ENCODE measurements at regions not wholly inside any gene's neighbourhood (a gene's known extent, or its start where the extent isn't known, plus 50 kb on each side); places are given as distances from the start of the nearest gene placed in this dataset.

DNA sequence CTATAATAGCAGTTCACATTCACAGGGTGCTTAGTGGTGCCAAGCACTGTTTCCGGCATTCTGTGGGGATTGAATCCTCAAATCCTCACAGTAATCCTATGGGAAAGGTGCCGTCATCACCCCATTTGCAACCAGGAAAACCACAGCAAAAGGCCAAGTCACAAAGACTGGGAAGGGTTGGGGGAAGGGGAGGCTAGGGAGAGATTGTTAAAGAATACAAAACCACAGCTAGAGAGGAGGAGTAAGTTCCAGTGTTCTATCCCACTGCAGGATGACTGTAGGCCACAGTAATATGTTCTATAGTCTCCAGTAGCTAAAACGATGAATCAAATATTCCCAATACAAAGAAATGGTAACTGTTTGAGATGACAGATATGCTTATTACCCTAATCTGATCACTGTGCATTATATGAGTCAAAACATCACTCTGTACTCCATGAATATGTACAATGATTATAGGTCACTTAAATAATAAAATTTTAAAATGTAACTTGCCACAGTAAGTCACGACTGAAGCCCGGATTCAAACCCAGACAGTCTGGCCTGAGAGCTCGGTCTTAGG lies 256.8 kb downstream of the TOMM20 start:
- TF ChIP-seq YY1 (IDR thresholded peaks at IDR 0.05; ENCODE audit: low read depth) (no peak), EGR1 (IDR thresholded peaks at IDR 0.05) (no peak)

DNA sequence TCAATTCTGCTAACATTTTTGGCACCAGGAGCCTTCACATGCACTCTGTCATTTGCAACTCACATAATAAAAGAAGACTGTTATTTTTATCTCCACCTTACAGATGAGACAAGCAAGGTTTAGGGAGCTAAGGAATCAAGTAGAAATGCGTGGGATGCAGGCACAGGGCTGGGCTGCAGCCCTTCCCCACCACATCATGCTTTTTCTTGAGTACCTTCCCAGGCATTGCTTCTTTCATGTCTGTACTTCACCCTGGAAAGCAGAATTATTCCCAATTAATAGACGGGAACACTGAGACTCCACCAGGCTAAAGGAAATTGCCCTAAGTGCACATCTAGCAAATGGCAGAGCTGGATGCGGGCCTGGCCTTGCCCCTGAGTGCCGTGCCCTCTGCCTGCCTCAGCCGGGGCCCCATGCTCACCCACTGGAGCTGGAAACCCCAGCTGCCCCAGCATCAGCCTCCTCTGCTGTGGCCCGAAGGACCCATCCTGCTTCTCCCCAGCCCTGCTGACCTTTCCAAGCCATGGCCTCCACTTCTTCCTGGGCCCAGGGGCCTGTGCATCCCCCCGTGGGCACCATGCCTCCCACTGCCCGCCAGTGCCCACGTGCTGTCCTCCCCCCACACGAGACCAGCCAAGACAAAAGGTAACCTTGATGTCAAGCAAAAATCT lies 257.5 kb downstream of the TOMM20 start:
- TF ChIP-seq, protein P1, sequence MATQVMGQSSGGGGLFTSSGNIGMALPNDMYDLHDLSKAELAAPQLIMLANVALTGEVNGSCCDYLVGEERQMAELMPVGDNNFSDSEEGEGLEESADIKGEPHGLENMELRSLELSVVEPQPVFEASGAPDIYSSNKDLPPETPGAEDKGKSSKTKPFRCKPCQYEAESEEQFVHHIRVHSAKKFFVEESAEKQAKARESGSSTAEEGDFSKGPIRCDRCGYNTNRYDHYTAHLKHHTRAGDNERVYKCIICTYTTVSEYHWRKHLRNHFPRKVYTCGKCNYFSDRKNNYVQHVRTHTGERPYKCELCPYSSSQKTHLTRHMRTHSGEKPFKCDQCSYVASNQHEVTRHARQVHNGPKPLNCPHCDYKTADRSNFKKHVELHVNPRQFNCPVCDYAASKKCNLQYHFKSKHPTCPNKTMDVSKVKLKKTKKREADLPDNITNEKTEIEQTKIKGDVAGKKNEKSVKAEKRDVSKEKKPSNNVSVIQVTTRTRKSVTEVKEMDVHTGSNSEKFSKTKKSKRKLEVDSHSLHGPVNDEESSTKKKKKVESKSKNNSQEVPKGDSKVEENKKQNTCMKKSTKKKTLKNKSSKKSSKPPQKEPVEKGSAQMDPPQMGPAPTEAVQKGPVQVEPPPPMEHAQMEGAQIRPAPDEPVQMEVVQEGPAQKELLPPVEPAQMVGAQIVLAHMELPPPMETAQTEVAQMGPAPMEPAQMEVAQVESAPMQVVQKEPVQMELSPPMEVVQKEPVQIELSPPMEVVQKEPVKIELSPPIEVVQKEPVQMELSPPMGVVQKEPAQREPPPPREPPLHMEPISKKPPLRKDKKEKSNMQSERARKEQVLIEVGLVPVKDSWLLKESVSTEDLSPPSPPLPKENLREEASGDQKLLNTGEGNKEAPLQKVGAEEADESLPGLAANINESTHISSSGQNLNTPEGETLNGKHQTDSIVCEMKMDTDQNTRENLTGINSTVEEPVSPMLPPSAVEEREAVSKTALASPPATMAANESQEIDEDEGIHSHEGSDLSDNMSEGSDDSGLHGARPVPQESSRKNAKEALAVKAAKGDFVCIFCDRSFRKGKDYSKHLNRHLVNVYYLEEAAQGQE (IDR thresholded peaks at IDR 0.05; ENCODE audit: low read depth), result no peak
- no peak for TF ChIP-seq FOXM1 (IDR thresholded peaks at IDR 0.05; ENCODE audit: borderline replicate concordance, low read depth)
- TF ChIP-seq TCF12 (IDR thresholded peaks at IDR 0.05; ENCODE audit: low read depth), result no peak
- TF ChIP-seq ZBTB7A (IDR thresholded peaks at IDR 0.05; ENCODE audit: low read depth), result no peak
- no peak for TF ChIP-seq EGR1 (IDR thresholded peaks at IDR 0.05)
- no peak for TF ChIP-seq TEAD4 (IDR thresholded peaks at IDR 0.05)
- TF ChIP-seq, protein P2, sequence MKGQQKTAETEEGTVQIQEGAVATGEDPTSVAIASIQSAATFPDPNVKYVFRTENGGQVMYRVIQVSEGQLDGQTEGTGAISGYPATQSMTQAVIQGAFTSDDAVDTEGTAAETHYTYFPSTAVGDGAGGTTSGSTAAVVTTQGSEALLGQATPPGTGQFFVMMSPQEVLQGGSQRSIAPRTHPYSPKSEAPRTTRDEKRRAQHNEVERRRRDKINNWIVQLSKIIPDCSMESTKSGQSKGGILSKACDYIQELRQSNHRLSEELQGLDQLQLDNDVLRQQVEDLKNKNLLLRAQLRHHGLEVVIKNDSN (IDR thresholded peaks at IDR 0.05), result no peak
- TF ChIP-seq, protein P3, sequence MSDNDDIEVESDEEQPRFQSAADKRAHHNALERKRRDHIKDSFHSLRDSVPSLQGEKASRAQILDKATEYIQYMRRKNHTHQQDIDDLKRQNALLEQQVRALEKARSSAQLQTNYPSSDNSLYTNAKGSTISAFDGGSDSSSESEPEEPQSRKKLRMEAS (IDR thresholded peaks at IDR 0.05), result no peak
- no peak for TF ChIP-seq NFIC (IDR thresholded peaks at IDR 0.05)

DNA sequence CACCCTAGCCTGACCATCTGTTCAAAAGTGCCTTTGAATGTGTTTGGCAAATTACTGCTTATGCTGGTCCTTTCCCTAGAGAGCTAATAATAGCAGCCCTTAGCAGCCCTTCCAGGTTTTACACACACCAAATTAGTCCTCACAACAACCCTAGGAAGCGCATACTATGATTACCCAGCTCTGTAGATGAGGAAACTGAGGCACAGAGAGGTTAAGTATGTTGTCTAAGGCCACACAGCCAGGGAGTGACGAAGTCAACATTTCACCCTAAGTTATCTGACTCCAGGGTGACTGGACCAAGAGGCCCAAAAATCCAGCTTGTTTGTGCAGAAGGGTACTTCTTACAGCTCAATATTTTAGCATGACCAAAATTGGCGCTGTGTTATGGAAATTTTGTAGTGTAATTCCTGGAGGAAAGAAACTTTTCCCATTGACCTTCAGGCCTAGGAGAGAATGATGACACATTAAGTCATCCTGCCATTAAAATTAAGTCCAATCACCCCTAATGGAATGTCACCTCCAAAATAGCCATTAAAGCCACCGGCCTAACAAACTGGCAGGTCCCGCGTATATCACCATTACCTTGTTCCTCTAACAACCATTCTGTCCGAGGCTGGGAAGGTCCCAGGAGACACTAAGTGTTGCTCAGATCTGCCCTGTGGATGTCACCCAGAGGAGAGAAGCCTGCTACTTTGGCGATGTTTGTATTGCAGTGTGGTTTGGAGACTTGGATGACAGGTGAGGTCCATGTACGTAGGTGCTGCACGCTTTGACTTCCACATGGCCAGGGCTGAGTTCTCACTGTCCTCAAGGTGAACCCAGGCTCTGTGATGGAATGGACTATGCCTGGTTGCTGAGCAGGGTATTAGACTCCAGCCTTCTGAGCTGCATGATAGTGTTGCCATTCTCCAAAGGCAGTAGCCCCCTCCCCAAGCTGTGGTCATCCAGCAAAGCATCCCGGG lies 258.3 kb downstream of the TOMM20 start:
- no peak for TF ChIP-seq NFIC (IDR thresholded peaks at IDR 0.05)
- TF ChIP-seq EGR1 (IDR thresholded peaks at IDR 0.05), result no peak
- no peak for TF ChIP-seq EP300 (IDR thresholded peaks at IDR 0.05; ENCODE audit: borderline replicate concordance)
- TF ChIP-seq TEAD4 (IDR thresholded peaks at IDR 0.05), result no peak
- TF ChIP-seq CEBPB (IDR thresholded peaks at IDR 0.05), result no peak

DNA sequence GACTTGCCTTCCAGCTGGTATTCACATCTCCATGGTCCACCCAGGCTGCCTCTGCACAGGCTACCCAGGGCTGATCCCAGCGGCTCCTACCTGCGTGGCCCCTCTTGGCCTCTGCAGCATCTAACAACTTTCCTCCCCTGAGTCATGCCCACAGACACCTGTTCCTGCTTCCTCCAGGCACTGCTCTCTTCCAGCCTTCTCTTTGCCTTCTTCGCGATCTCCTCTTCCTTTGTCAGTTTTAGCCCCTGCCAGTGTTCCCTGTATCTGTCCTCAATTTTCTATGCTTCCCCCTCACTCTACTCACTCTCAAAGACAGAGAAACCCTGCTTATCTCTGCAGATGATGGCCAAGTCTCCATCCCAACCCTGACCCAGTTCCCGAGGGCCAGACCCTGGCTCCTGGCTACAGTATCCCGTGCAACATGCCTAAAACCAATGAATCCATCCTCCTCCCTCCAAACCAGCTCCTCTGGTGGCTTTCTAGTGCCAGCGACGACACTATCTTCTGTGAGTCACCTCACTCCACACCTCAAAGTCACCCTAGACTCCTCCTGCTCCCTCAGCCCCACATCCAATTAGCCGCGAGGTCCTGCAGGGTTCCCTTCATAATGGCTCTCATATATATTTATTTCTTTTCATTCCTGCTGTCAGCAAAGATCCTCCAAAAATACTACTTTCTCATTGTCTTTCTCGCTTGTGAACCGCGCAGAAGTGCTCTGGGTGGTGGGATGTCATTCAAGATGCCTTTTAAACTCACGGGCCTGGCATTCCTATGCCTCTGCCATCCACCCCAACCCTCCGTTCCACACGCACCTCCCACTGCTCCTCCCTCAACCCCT lies 259.2 kb downstream of the TOMM20 start:
- no peak for TF ChIP-seq RAD21 (IDR thresholded peaks at IDR 0.05; ENCODE audit: low read depth)
- no peak for TF ChIP-seq ZBTB7A (IDR thresholded peaks at IDR 0.05; ENCODE audit: low read depth)
- TF ChIP-seq CEBPB (IDR thresholded peaks at IDR 0.05), result no peak
- TF ChIP-seq, protein P3 (IDR thresholded peaks at IDR 0.05), result no peak
- TF ChIP-seq EGR1 (IDR thresholded peaks at IDR 0.05), result no peak
- no peak for TF ChIP-seq TCF12 (IDR thresholded peaks at IDR 0.05; ENCODE audit: low read depth)
- TF ChIP-seq YY1 (IDR thresholded peaks at IDR 0.05; ENCODE audit: low read depth), result no peak
- TF ChIP-seq CREB1 (IDR thresholded peaks at IDR 0.05; ENCODE audit: low read depth), result no peak
- TF ChIP-seq FOXM1 (IDR thresholded peaks at IDR 0.05; ENCODE audit: borderline replicate concordance, low read depth), result no peak
- TF ChIP-seq, protein P2 (IDR thresholded peaks at IDR 0.05), result no peak
- TF ChIP-seq NFIC (IDR thresholded peaks at IDR 0.05), result no peak
- TF ChIP-seq, protein P1 (IDR thresholded peaks at IDR 0.05; ENCODE audit: low read depth), result no peak

DNA sequence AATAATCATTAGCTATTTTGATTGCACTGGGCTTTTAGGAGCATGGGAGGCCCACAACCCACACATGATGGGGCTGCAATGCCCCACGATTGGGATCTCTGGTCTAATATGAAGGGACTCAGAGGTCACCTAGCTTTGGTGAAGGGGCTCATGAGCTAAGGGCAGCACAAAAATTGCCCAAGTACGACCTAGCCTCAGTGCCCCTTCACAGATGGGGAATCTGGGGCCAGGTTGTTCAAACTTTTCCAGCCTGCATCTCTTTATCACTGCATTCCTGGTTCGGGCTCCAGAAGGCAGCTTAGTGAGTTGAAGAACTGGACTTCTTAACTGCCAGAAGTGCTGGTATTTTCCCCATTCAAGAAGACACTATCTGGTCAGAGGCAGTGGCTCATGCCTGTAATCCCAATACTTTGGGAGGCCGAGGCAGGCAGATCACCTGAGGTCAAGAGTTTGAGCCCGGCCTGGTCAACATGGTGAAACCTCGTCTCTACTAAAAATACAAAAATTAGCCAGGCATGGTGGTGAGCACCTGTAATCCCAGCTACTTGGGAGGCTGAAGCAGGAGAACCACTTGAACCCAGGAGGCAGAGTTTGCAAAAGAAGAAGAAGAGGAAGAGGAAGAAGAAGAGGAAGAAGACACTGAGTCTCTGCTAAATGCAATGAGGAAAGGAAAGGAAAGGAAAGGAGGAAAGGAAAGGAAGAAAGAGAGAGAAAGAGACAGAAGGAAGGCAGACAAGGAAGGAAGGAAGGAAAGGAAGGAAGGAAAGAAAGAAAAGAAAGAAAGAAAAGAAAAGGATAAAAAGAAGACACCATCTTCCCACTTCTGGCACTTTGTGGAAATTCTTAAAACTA lies 258.5 kb upstream of the IRF2BP2 start:
- TF ChIP-seq, protein P3 (IDR thresholded peaks at IDR 0.05), result no peak
- no peak for TF ChIP-seq TCF12 (IDR thresholded peaks at IDR 0.05; ENCODE audit: low read depth)
- TF ChIP-seq CEBPB (IDR thresholded peaks at IDR 0.05), result no peak
- TF ChIP-seq FOXM1 (IDR thresholded peaks at IDR 0.05; ENCODE audit: borderline replicate concordance, low read depth), result no peak
- TF ChIP-seq ZBTB7A (IDR thresholded peaks at IDR 0.05; ENCODE audit: low read depth), result no peak
- TF ChIP-seq TEAD4 (IDR thresholded peaks at IDR 0.05), result no peak
